Mesenchymal stem cell (in vitro differentiated cells and primary cell): ENCODE measurements at regions not wholly inside any gene's neighbourhood (a gene's known extent, or its start where the extent isn't known, plus 50 kb on each side); places are given as distances from the start of the nearest gene placed in this dataset.
"Not testable (repeated sequence)": the region's sequence is repeated elsewhere in the genome, so short reads cannot be mapped to it uniquely, and the experiment has no call there.

Experiments
- DNase-seq: peaks from one replicate; pipeline ENCODE4 v3.0.0-alpha.2; 2013
- H2AFZ ChIP-seq: one replicate; pipeline ENCODE4 v1.6.1; 2013; ENCODE audit warnings: low read depth, mild to moderate bottlenecking, control low read depth, inconsistent platforms, low read length, moderate library complexity
- H2AK5ac ChIP-seq: 2 replicates; pipeline ENCODE4 v1.6.1; 2013; ENCODE audit warnings: low read length, moderate library complexity, mild to moderate bottlenecking, inconsistent platforms; ENCODE audit not compliant: severe bottlenecking
- H2BK120ac ChIP-seq: one replicate; pipeline ENCODE4 v1.6.1; 2013; ENCODE audit warnings: low read depth, mild to moderate bottlenecking, inconsistent platforms, low read length, moderate library complexity
- H2BK12ac ChIP-seq, 2 experiments: one replicate each; pipeline ENCODE4 v1.6.1; 2013; ENCODE audit warnings: inconsistent platforms in 2 of 2, low read length in 2 of 2, mild to moderate bottlenecking in 2 of 2, moderate library complexity in 2 of 2, control low read depth in 1 of 2
- H2BK15ac ChIP-seq: one replicate; pipeline ENCODE4 v1.6.1; 2013; ENCODE audit warnings: mild to moderate bottlenecking, low read depth, inconsistent platforms; ENCODE audit not compliant: poor library complexity, severe bottlenecking
- H2BK5ac ChIP-seq: 2 replicates; pipeline ENCODE4 v1.6.1; 2013; ENCODE audit warnings: low read depth, mild to moderate bottlenecking, low read length, control low read depth, inconsistent platforms; ENCODE audit not compliant: poor library complexity, severe bottlenecking
- H3K14ac ChIP-seq, 2 experiments: one replicate each; pipeline ENCODE4 v1.6.1; 2013; ENCODE audit warnings: inconsistent platforms in 2 of 2, low read length in 2 of 2, control low read depth in 1 of 2, mild to moderate bottlenecking in 1 of 2, moderate library complexity in 1 of 2
- H3K18ac ChIP-seq, 2 experiments: one replicate each; pipeline ENCODE4 v1.6.1; 2013; ENCODE audit warnings: inconsistent platforms in 2 of 2, low read length in 2 of 2, control low read depth in 1 of 2, low read depth in 1 of 2, mild to moderate bottlenecking in 1 of 2
- H3K23ac ChIP-seq, 2 experiments: one replicate each; pipeline ENCODE4 v1.6.1; 2013; ENCODE audit warnings: inconsistent platforms in 2 of 2, low read length in 2 of 2, mild to moderate bottlenecking in 2 of 2, moderate library complexity in 2 of 2, control low read depth in 1 of 2
- H3K27ac ChIP-seq: 2 replicates; pipeline ENCODE4 v1.5.1; 2013; ENCODE audit warnings: mild to moderate bottlenecking, moderate library complexity, low read length, control low read depth, inconsistent platforms; ENCODE audit not compliant: poor library complexity, severe bottlenecking
- H3K27me3 ChIP-seq, 2 experiments: 2 replicates each; pipeline versions ENCODE4 v1.6.1 to v1.7.0; 2013; ENCODE audit warnings: low read length in 2 of 2, mild to moderate bottlenecking in 2 of 2, moderate library complexity in 2 of 2, control low read depth in 1 of 2, inconsistent platforms in 1 of 2; ENCODE audit not compliant: control insufficient read depth in 1 of 2, insufficient read depth in 1 of 2
- H3K36me3 ChIP-seq, 2 experiments: 2 replicates each; pipeline versions ENCODE4 v1.6.1 to v1.7.0; 2013; ENCODE audit warnings: low read length in 2 of 2, control low read depth in 1 of 2, inconsistent platforms in 1 of 2, low read depth in 1 of 2, mild to moderate bottlenecking in 1 of 2; ENCODE audit not compliant: insufficient read depth in 2 of 2, control insufficient read depth in 1 of 2
- H3K4ac ChIP-seq, 2 experiments: one replicate each; pipeline ENCODE4 v1.6.1; 2013; ENCODE audit warnings: inconsistent platforms in 2 of 2, low read length in 2 of 2, mild to moderate bottlenecking in 2 of 2, moderate library complexity in 2 of 2, control low read depth in 1 of 2, low read depth in 1 of 2
- H3K4me1 ChIP-seq: 2 replicates; pipeline ENCODE4 v1.6.1; 2013; ENCODE audit warnings: low read depth, low read length, control low read depth; ENCODE audit not compliant: control insufficient read depth, insufficient read depth
- H3K4me2 ChIP-seq: 2 replicates; pipeline ENCODE4 v1.6.1; 2013; ENCODE audit warnings: low read length, mild to moderate bottlenecking, inconsistent platforms; ENCODE audit not compliant: poor library complexity, severe bottlenecking
- H3K4me3 ChIP-seq, 2 experiments: 2 replicates each; pipeline versions ENCODE4 v1.5.1 to v1.7.0; 2013; ENCODE audit warnings: low read length in 2 of 2, mild to moderate bottlenecking in 2 of 2, control low read depth in 1 of 2, low read depth in 1 of 2; ENCODE audit not compliant: insufficient read depth in 1 of 2
- H3K79me1 ChIP-seq: replicated peaks from 2 replicates; pipeline ENCODE4 v1.6.1; 2013; ENCODE audit warnings: mild to moderate bottlenecking, control low read depth, low read length, inconsistent platforms; ENCODE audit not compliant: poor library complexity, severe bottlenecking
- H3K9ac ChIP-seq: 2 replicates; pipeline ENCODE4 v1.7.0; 2013; ENCODE audit warnings: mild to moderate bottlenecking, low read length, moderate library complexity
- H3K9me3 ChIP-seq: 2 replicates; pipeline ENCODE4 v1.7.0; 2013; ENCODE audit warnings: mild to moderate bottlenecking, low read length; ENCODE audit not compliant: control insufficient read depth
- H4K8ac ChIP-seq: one replicate; pipeline ENCODE4 v1.6.1; 2013; ENCODE audit warnings: inconsistent platforms, mild to moderate bottlenecking, low read length, moderate library complexity
- H4K91ac ChIP-seq: one replicate; pipeline ENCODE4 v1.6.1; 2013; ENCODE audit warnings: mild to moderate bottlenecking, low read length, inconsistent platforms
- WGBS: methylation state at CpG from one replicate; pipeline ENCODE4 v1.1.7; 2013; ENCODE audit warnings: mixed read lengths; 5-methylcytosine and 5-hydroxymethylcytosine counted together

DNA sequence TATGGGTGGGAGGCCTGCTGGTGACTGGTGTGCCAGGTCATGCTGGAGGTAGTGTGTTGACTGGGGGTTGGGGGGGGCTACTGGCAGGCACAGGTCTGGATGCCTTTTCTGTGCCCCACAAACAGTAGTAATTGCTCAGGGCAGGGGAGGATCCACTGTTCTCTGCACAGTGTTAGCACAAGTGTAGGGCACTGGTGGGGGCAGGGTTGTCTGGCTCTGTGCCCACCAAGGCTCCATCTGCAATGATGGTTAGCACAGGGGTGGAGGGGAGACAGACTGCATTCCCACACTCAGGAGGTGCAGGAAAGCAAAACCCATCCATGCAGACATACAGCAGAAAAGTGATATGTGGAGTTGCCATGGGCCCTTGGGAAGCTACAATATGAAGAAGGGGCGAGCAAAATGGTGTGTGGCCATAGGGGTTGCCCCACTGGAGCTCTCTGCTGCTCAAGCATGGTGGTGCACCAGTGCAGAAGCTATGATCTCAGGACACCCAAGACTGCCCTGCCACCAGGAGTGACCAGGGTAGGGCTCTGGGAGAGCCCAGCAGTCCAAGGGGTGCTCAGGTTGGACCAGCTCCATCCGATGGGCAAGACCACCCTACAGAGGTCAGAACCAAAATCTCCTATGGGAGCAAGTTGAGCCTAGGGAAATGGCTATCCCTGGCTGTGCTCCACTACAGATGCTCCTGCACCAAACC lies 122.2 kb upstream of the KCTD3 start:
- Histone ChIP-seq H2BK12ac (no peak overlapping the region), H3K4me1 (no peaks in the 10 kb centered on the region), H3K27ac (no peak overlapping the region), H3K23ac (no peak overlapping the region), H3K4ac (no peak overlapping the region), H3K27me3 (no peaks in the 10 kb centered on the region), H3K79me1 (no peaks in the 10 kb centered on the region), H2AK5ac (no peak overlapping the region), H4K8ac (no peak overlapping the region), H3K9ac (no peak overlapping the region), H3K4me2 (no peak overlapping the region), H2BK120ac (no peak overlapping the region), H2BK15ac (no peak overlapping the region), H3K14ac (no peak overlapping the region), H4K91ac (no peak overlapping the region), H3K36me3 (no peaks in the 10 kb centered on the region), H3K4me3 (no peak overlapping the region), H2BK5ac (no peak overlapping the region), H3K18ac (no peak overlapping the region), H2AFZ (no peak overlapping the region), H3K9me3 (peaks cover 19% of the 10 kb centered on the region)
- 90% methylated on average over 2 of the region's 2 CpGs for WGBS
- DNase-seq = no peak

- H3K4me1 ChIP-seq, H2BK120ac ChIP-seq, H4K91ac ChIP-seq, H3K27me3 ChIP-seq, H2AK5ac ChIP-seq, H3K27ac ChIP-seq, H3K4me3 ChIP-seq, H3K4ac ChIP-seq, H2AFZ ChIP-seq, H4K8ac ChIP-seq, H3K36me3 ChIP-seq, DNase-seq, H2BK12ac ChIP-seq, H3K4me2 ChIP-seq, H2BK5ac ChIP-seq, H2BK15ac ChIP-seq, H3K9me3 ChIP-seq, H3K9ac ChIP-seq, H3K14ac ChIP-seq, H3K23ac ChIP-seq, H3K18ac ChIP-seq, H3K79me1 ChIP-seq: not testable (repeated sequence)
- 86% methylated on average over 6 of the region's 6 CpGs for WGBS
Measured at GRCh38 chr1:215448014-215448413, 119.1 kb upstream of the KCTD3 start.

GRCh38 chr1:215449147-215449546 lies 118.0 kb upstream of the KCTD3 start:
- H3K4me3 ChIP-seq, H3K27ac ChIP-seq, H3K9me3 ChIP-seq, H2BK5ac ChIP-seq, H3K18ac ChIP-seq, H2BK120ac ChIP-seq, H2BK15ac ChIP-seq, DNase-seq, H3K4ac ChIP-seq, H4K8ac ChIP-seq, H3K36me3 ChIP-seq, H3K27me3 ChIP-seq, H3K9ac ChIP-seq, H4K91ac ChIP-seq, H3K4me1 ChIP-seq, H2AK5ac ChIP-seq, H3K4me2 ChIP-seq, H2AFZ ChIP-seq, H3K23ac ChIP-seq, H3K79me1 ChIP-seq, H3K14ac ChIP-seq, H2BK12ac ChIP-seq: not testable (repeated sequence)
- 100% methylated on average over 1 of the region's 1 CpG for WGBS

DNA sequence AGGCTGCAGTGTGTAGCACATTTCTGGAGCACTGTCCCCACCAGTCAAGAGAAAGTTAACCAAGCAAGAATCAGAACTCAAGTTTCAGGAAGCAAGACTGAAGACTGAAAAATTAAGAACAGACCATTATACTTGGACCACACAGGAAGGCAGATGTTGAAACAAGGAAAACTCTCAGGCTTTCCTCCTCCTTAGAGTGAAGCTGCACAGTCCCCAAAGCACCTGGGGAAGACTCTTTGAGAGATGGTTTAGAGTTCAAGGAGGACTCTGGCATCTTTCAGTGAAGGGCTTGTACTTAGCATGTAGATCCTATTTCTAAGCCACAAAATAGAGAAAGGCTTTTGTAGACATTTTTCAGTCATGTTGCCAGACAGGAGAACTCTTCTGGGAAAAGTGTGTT lies 113.7 kb upstream of the KCTD3 start:
- no peak for DNase-seq
- no peak overlapping the region for H3K4ac ChIP-seq
- peaks cover 0 to 7% of the 10 kb centered on the region in 2 experiments for H3K27me3 ChIP-seq
- H4K91ac ChIP-seq = no peak overlapping the region
- H3K4me2 ChIP-seq = no peak overlapping the region
- H2BK15ac ChIP-seq = no peak overlapping the region
- no peak overlapping the region for H2BK120ac ChIP-seq
- no peak overlapping the region for H3K9ac ChIP-seq
- H2AFZ ChIP-seq = no peak overlapping the region
- no peak overlapping the region for H3K14ac ChIP-seq
- no peak overlapping the region for H3K27ac ChIP-seq
- no peak overlapping the region for H2BK12ac ChIP-seq
- no peak overlapping the region for H2AK5ac ChIP-seq
- no peaks in the 10 kb centered on the region for H3K79me1 ChIP-seq
- no peak overlapping the region for H3K18ac ChIP-seq
- H4K8ac ChIP-seq = no peak overlapping the region
- H3K9me3 ChIP-seq = peaks cover 4% of the 10 kb centered on the region
- no peak overlapping the region for H3K23ac ChIP-seq
- no peaks in the 10 kb centered on the region for H3K36me3 ChIP-seq
- no peaks in the 10 kb centered on the region for H3K4me1 ChIP-seq
- no peak overlapping the region for H3K4me3 ChIP-seq
- no peak overlapping the region for H2BK5ac ChIP-seq
